ENCODE measurements at regions not wholly inside any gene's neighbourhood (a gene's known extent, or its start where the extent isn't known, plus 50 kb on each side); places are given as distances from the start of the nearest gene placed in this dataset.

DNA sequence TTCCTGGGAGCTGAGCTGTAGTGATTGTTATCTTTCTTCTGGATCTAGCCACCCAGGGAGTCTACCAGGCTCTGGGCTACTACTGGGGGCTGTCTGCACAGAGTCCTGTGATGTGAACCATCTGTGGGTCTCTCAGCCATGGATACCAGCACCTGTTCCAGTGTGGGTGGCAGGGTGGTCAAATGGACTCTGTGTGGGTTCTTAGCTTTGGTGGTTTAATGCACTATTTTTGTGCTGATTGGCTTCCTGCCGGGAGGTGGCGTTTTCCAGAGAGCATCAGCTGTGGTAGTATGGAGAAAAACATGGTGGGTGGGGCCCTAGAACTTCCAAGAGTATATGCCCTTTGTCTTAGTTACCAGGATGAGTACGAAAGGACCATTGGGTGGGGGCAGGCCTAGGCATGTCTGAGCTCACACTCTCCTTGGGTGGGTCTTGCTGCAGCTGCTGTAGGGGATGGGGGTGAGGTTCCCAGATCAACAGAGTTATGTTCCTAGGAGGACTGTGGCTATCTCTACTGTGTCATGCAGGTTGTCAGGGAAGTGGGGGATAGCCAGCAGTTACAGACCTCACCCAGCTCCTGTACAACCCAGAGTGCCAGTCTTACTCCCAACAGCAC, 264.8 kb upstream of the LDB2 start:
- H3K4me1 ChIP-seq (ENCODE audit: control insufficient read depth, insufficient read depth, low read length) = no peaks in the 10 kb centered on the region
- DNase-seq = no peak
- H3K9me3 ChIP-seq (ENCODE audit: control insufficient read depth, low read depth, low read length) = no peaks in the 10 kb centered on the region
- H3K27ac ChIP-seq (ENCODE audit: low read length) = no peak overlapping the region
- 100% methylated on average over 1 of the region's 3 CpGs for WGBS (ENCODE audit: insufficient coverage, low lambda C conversion rate)
- no peaks in the 10 kb centered on the region for H3K27me3 ChIP-seq (ENCODE audit: control insufficient read depth, insufficient read depth, low read length)
- no peaks in the 10 kb centered on the region for H3K36me3 ChIP-seq (ENCODE audit: control insufficient read depth, insufficient read depth, low read length)
- H3K4me3 ChIP-seq (ENCODE audit: low read length) = no peak overlapping the region

DNA sequence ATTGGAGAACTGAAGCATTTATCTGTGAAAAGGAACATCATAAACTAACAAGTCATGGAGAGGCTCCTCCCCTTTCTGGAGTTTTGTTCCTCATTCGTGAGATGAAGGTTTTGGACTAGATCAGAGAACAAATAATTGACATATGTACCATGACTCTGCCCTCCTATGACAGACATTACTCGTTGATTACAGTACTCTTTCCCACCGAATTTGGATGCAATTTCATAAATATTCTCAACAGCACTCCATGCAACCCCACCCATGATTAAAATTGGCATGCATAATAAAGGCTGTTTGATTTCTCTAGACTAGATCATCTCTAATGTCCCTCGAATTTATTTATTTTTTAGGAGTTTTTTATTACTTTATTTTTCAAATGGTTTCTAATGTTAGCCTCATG, 258.9 kb upstream of the LDB2 start:
- no peaks in the 10 kb centered on the region for H3K9me3 ChIP-seq (ENCODE audit: control insufficient read depth, low read depth, low read length)
- DNase-seq = no peak
- H3K4me3 ChIP-seq (ENCODE audit: low read length) = no peak overlapping the region
- H3K4me1 ChIP-seq (ENCODE audit: control insufficient read depth, insufficient read depth, low read length) = no peaks in the 10 kb centered on the region
- no peak overlapping the region for H3K27ac ChIP-seq (ENCODE audit: low read length)
- H3K27me3 ChIP-seq (ENCODE audit: control insufficient read depth, insufficient read depth, low read length) = no peaks in the 10 kb centered on the region
- 60% methylated on average over 1 of the region's 4 CpGs for WGBS (ENCODE audit: insufficient coverage, low lambda C conversion rate)
- no peaks in the 10 kb centered on the region for H3K36me3 ChIP-seq (ENCODE audit: control insufficient read depth, insufficient read depth, low read length)

DNA sequence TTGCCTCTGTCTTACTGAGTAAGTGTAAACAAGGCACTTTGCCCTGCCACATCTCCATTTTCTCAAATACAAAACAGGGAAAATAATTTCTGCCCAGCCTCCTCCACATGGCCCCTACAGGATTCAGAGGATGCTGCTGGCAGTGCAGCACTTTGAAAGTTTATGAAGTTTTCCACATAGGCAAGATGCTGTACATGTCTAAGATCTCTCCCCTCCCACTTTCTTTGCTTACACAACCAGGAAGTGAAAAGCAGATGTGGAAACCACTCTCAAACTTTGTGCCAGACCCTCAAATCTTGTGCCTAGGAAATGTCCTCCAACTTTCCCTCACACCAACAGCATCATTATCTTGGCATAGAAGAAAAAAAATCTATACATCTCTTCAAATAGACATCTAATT, 257.0 kb upstream of the LDB2 start:
- H3K27me3 ChIP-seq (ENCODE audit: control insufficient read depth, insufficient read depth, low read length) = no peaks in the 10 kb centered on the region
- H3K27ac ChIP-seq (ENCODE audit: low read length) = no peak overlapping the region
- no peaks in the 10 kb centered on the region for H3K36me3 ChIP-seq (ENCODE audit: control insufficient read depth, insufficient read depth, low read length)
- H3K4me3 ChIP-seq (ENCODE audit: low read length) = no peak overlapping the region
- no peak for DNase-seq
- no peaks in the 10 kb centered on the region for H3K9me3 ChIP-seq (ENCODE audit: control insufficient read depth, low read depth, low read length)
- H3K4me1 ChIP-seq (ENCODE audit: control insufficient read depth, insufficient read depth, low read length) = no peaks in the 10 kb centered on the region

DNA sequence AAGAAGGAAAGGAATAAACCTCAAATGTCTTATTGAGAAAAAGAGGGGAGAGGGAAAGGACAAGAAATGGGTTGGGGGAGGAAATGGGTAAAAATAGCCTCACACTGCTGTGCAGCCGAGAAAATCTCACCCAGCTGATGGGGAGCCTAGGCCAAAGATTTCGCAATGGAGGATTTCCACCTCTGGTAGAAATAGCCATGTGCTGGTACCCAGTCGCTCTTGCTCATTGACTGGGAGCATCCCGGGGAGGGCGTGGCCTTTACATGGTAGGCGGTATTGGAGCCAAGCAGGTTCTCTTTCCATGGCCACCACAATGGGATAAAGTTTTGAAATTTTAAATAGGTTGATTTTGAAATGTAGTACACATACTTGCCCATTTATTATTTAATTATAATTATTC, 255.1 kb upstream of the LDB2 start:
- no peak for DNase-seq
- Histone ChIP-seq H3K4me1 (ENCODE audit: control insufficient read depth, insufficient read depth, low read length) (no peaks in the 10 kb centered on the region), H3K27ac (ENCODE audit: low read length) (no peak overlapping the region), H3K9me3 (ENCODE audit: control insufficient read depth, low read depth, low read length) (no peaks in the 10 kb centered on the region), H3K4me3 (ENCODE audit: low read length) (no peak overlapping the region), H3K27me3 (ENCODE audit: control insufficient read depth, insufficient read depth, low read length) (no peaks in the 10 kb centered on the region), H3K36me3 (ENCODE audit: control insufficient read depth, insufficient read depth, low read length) (no peaks in the 10 kb centered on the region)
- WGBS (ENCODE audit: insufficient coverage, low lambda C conversion rate) = no CpG with 5 or more reads among the region's 6 CpGs

DNA sequence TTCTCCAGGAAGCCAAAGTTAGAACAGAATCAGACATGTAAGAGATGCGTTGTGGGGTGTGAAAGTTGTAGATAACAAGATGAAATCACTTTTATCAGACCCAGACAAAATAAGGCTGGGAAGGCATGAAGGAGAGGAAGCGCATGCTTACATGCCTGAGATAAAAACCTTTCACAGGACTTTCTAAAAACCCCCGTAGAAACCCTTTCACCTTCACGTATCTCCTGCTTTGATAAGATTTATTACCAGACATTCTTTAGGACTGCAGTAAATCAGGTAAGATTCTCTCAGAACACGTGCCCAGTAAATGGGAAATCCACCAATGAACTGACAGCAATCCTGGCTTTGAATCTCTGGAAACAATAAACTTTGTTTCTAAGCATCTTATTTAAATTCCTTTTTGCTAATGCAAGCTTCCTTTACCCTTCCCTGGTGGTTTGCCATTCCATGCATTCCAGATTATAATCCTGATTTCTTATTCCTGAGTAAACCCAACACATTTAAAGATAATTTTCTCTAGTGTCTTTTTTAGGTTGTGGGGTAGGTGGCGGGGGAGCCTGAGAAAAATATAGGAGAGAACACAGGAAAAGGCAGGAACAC, 254.6 kb upstream of the LDB2 start:
- Histone ChIP-seq H3K4me1 (ENCODE audit: control insufficient read depth, insufficient read depth, low read length) (no peaks in the 10 kb centered on the region), H3K27ac (ENCODE audit: low read length) (no peak overlapping the region), H3K36me3 (ENCODE audit: control insufficient read depth, insufficient read depth, low read length) (no peaks in the 10 kb centered on the region), H3K9me3 (ENCODE audit: control insufficient read depth, low read depth, low read length) (no peaks in the 10 kb centered on the region), H3K4me3 (ENCODE audit: low read length) (no peak overlapping the region), H3K27me3 (ENCODE audit: control insufficient read depth, insufficient read depth, low read length) (no peaks in the 10 kb centered on the region)
- WGBS (ENCODE audit: insufficient coverage, low lambda C conversion rate) = no CpG with 5 or more reads among the region's 6 CpGs
- DNase-seq = no peak

DNA sequence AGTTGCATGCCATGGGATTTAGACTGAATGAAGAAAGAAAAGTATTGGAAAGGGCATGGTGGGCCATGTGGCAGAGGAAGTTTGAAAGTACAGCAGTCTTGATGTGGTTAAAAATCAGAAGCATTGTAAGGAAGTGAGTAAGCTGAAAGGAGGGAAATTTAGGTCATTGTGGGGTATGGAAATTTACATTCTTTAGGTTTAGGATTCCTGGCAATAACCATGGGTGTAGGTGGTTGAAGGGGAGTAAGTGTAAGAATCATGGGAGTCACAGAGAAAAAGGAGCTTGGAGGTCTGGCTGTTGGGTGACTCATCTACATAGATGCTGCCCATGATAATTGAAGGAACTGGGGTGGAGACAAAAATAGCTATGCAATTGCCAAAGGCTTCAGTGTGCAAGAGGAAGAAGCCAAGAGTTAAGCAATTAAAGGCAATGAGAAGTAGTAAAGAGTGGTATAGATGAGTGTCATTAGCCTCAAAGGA, 243.8 kb upstream of the LDB2 start:
- no peaks in the 10 kb centered on the region for H3K27me3 ChIP-seq (ENCODE audit: control insufficient read depth, insufficient read depth, low read length)
- H3K4me1 ChIP-seq (ENCODE audit: control insufficient read depth, insufficient read depth, low read length) = no peaks in the 10 kb centered on the region
- peaks cover 5% of the 10 kb centered on the region for H3K9me3 ChIP-seq (ENCODE audit: control insufficient read depth, low read depth, low read length)
- H3K4me3 ChIP-seq (ENCODE audit: low read length) = no peak overlapping the region
- DNase-seq = no peak
- H3K36me3 ChIP-seq (ENCODE audit: control insufficient read depth, insufficient read depth, low read length) = no peaks in the 10 kb centered on the region
- no peak overlapping the region for H3K27ac ChIP-seq (ENCODE audit: low read length)

DNA sequence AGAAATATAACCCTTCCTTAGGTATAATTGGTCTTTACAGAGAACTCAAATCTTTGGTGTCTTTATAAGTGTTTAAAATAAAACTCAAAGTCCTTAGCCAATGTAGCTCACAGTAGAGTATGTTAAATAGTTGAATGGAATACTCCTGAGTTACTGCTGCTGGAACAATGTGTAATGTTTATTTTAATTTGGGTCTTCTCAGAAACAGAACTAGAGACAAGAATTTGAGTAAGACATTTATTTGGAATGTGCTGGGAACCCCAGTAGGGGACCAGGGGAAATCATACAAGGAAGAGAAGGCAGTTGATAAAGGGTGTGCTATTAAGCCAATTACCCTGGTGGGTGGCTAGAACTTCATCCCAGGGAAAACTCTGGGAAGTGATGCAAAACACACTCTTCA, 240.4 kb upstream of the LDB2 start:
- Histone ChIP-seq H3K27me3 (ENCODE audit: control insufficient read depth, insufficient read depth, low read length) (no peaks in the 10 kb centered on the region), H3K36me3 (ENCODE audit: control insufficient read depth, insufficient read depth, low read length) (no peaks in the 10 kb centered on the region), H3K9me3 (ENCODE audit: control insufficient read depth, low read depth, low read length) (peaks cover 5% of the 10 kb centered on the region), H3K4me1 (ENCODE audit: control insufficient read depth, insufficient read depth, low read length) (no peaks in the 10 kb centered on the region), H3K4me3 (ENCODE audit: low read length) (no peak overlapping the region), H3K27ac (ENCODE audit: low read length) (no peak overlapping the region)
- DNase-seq = no peak

DNA sequence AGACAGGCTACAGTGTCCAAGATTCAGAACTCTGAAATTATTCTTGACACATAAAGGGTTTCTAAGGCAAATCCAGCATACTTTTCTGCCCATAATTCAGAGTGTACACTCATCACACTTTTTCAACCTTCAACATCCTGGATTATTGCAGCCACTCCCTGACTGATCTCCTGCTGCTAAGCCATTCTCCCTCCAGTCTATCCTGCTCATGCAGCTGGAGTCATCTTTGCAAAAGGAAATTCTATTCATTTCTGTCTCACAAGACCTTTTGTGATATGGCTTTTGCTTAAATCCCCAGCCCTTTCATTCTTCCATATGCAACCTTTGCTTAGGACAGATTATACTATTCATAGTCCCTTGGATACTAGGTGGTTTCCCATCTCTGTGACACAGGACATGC, 236.1 kb upstream of the LDB2 start:
- Histone ChIP-seq H3K36me3 (ENCODE audit: control insufficient read depth, insufficient read depth, low read length) (no peaks in the 10 kb centered on the region), H3K27me3 (ENCODE audit: control insufficient read depth, insufficient read depth, low read length) (no peaks in the 10 kb centered on the region), H3K9me3 (ENCODE audit: control insufficient read depth, low read depth, low read length) (peaks cover 5% of the 10 kb centered on the region), H3K4me3 (ENCODE audit: low read length) (no peak overlapping the region), H3K27ac (ENCODE audit: low read length) (no peak overlapping the region), H3K4me1 (ENCODE audit: control insufficient read depth, insufficient read depth, low read length) (no peaks in the 10 kb centered on the region)
- no peak for DNase-seq

DNA sequence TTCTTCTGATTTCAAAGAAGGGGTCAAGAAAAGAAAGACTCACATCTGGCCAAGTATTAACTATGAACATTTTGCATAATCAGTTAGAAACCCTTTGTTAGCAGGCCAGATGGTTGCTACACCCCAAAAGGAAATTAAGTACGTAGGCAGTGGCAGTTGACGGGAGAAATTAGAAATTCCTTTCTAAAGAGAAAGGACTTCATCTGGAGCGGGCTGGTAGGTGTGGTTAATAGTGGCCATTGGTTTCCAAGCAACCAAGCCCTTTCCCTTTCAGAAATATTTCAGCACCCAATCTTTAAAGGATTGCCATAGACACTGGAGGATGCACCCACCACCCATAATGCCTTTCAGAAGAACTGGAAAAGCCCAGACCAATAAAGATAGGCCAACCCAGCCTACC, 235.7 kb upstream of the LDB2 start:
- H3K27ac ChIP-seq (ENCODE audit: low read length) = no peak overlapping the region
- no peaks in the 10 kb centered on the region for H3K4me1 ChIP-seq (ENCODE audit: control insufficient read depth, insufficient read depth, low read length)
- H3K4me3 ChIP-seq (ENCODE audit: low read length) = no peak overlapping the region
- peaks cover 5% of the 10 kb centered on the region for H3K9me3 ChIP-seq (ENCODE audit: control insufficient read depth, low read depth, low read length)
- H3K36me3 ChIP-seq (ENCODE audit: control insufficient read depth, insufficient read depth, low read length) = no peaks in the 10 kb centered on the region
- no peak for DNase-seq
- WGBS (ENCODE audit: insufficient coverage, low lambda C conversion rate) = no CpG with 5 or more reads among the region's 3 CpGs
- H3K27me3 ChIP-seq (ENCODE audit: control insufficient read depth, insufficient read depth, low read length) = no peaks in the 10 kb centered on the region

DNA sequence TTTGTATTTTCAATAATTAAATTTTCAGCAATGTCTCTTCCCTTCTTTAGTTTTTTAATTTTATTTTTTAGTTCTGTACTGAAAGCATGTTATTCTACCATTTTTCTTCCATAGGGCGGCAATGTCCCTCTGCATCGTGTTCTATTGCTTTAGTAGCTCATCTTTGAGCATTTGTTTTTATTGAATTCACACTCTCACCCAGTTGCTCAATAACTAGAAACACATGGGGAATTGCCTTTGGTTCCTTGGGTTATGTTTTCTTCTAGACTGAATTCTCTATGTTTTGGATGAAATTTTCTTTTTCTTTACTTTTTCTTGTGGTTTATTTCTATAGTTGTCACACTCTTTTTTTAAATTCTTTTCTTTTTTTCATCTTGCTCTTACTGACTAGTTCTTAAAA, 233.8 kb upstream of the LDB2 start:
- no peaks in the 10 kb centered on the region for H3K27me3 ChIP-seq (ENCODE audit: control insufficient read depth, insufficient read depth, low read length)
- no peaks in the 10 kb centered on the region for H3K36me3 ChIP-seq (ENCODE audit: control insufficient read depth, insufficient read depth, low read length)
- no peak overlapping the region for H3K4me3 ChIP-seq (ENCODE audit: low read length)
- DNase-seq = no peak
- no peak overlapping the region for H3K27ac ChIP-seq (ENCODE audit: low read length)
- no peaks in the 10 kb centered on the region for H3K4me1 ChIP-seq (ENCODE audit: control insufficient read depth, insufficient read depth, low read length)
- no peaks in the 10 kb centered on the region for H3K9me3 ChIP-seq (ENCODE audit: control insufficient read depth, low read depth, low read length)
- 100% methylated on average over 2 of the region's 2 CpGs for WGBS (ENCODE audit: insufficient coverage, low lambda C conversion rate)

DNA sequence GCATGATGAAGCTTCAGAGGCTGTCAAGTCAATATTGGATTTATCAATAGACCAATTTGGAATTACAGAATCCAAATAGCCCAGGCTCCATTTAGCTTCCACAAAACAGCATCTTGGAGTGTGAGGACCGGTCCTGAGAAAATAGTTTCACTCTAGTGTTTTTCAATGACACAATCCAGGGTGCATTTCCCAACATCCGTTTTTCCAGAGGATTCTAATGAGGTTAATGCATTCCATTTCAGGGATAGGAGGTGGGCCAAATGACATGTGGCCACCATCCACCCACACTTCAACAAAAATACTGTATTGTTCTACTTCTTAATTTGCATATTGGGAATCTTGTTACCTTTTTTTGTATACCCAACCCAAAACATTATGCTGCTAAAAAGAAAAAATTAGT, 229.8 kb upstream of the LDB2 start:
- Histone ChIP-seq H3K4me1 (ENCODE audit: control insufficient read depth, insufficient read depth, low read length) (no peaks in the 10 kb centered on the region), H3K27me3 (ENCODE audit: control insufficient read depth, insufficient read depth, low read length) (no peaks in the 10 kb centered on the region), H3K4me3 (ENCODE audit: low read length) (no peak overlapping the region), H3K27ac (ENCODE audit: low read length) (no peak overlapping the region), H3K9me3 (ENCODE audit: control insufficient read depth, low read depth, low read length) (no peaks in the 10 kb centered on the region), H3K36me3 (ENCODE audit: control insufficient read depth, insufficient read depth, low read length) (no peaks in the 10 kb centered on the region)
- no peak for DNase-seq
- WGBS (ENCODE audit: insufficient coverage, low lambda C conversion rate) = no CpG with 5 or more reads among the region's 2 CpGs
